ENCODE measurements at regions not wholly inside any gene's neighbourhood (a gene's known extent, or its start where the extent isn't known, plus 50 kb on each side); places are given as distances from the start of the nearest gene placed in this dataset.

- Histone ChIP-seq H3K4me3 (ENCODE audit: low read depth, low read length) (no peak overlapping the region), H3K4me1 (ENCODE audit: control insufficient read depth, insufficient read depth, low read length) (no peaks in the 10 kb centered on the region), H3K36me3 (ENCODE audit: control insufficient read depth in 2 of 2, insufficient read depth in 1 of 2, low read length in 2 of 2) (no peaks in the 10 kb centered on the region), H3K27ac (ENCODE audit: extremely low read depth, low read depth, low read length) (no peak overlapping the region), H3K9me3 (ENCODE audit: control insufficient read depth, insufficient read depth, low read depth, low read length) (no peaks in the 10 kb centered on the region)
- POLR2A ChIA-PET = no interaction called here
- TF ChIP-seq PRDM6 (tag by site-specific recombination; IDR thresholded peaks at IDR 0.05) (no peak), ZNF2 (tag by site-specific recombination; IDR thresholded peaks at IDR 0.05) (no peak), SCRT2 (tag by site-specific recombination; IDR thresholded peaks at IDR 0.05) (no peak), HIC1 (tag by site-specific recombination; IDR thresholded peaks at IDR 0.05) (no peak), ZNF654 (tag by site-specific recombination; IDR thresholded peaks at IDR 0.05; ENCODE audit: low read depth) (no peak), ZNF366 (tag by site-specific recombination; conservative IDR thresholded peaks at IDR 0.05) (no peak), SP3 (tag by site-specific recombination; IDR thresholded peaks at IDR 0.05) (no peak)
- CTCF ChIA-PET = interaction anchor here (0.6 to 0.7 kb wide), 2 partner anchors 18 to 515 kb away, joined by 3 read pairs; no protein-coding TSS in a partner anchor
Measured at GRCh38 chr4:43282534-43282933, 390.0 kb downstream of the GRXCR1 start.

GRCh38 chr4:43286137-43286536, 393.6 kb downstream of the GRXCR1 start:
- H3K27ac ChIP-seq (ENCODE audit: extremely low read depth, low read depth, low read length) = no peak overlapping the region
- TF ChIP-seq TSHZ1 (tag by site-specific recombination; IDR thresholded peaks at IDR 0.05; ENCODE audit: borderline replicate concordance) = no peak
- no peak for TF ChIP-seq ZNF518A (tag by site-specific recombination; conservative IDR thresholded peaks at IDR 0.05; ENCODE audit: low read depth)
- no peak for TF ChIP-seq HOXC10 (CRISPR knock-in tag; IDR thresholded peaks at IDR 0.05)
- no peak overlapping the region for H3K4me3 ChIP-seq (ENCODE audit: low read depth, low read length)
- POLR2A ChIA-PET = no interaction called here
- CTCF ChIA-PET = no interaction called here
- no peaks in the 10 kb centered on the region for H3K36me3 ChIP-seq (ENCODE audit: control insufficient read depth in 2 of 2, insufficient read depth in 1 of 2, low read length in 2 of 2)
- no peaks in the 10 kb centered on the region for H3K4me1 ChIP-seq (ENCODE audit: control insufficient read depth, insufficient read depth, low read length)
- no peaks in the 10 kb centered on the region for H3K9me3 ChIP-seq (ENCODE audit: control insufficient read depth, insufficient read depth, low read depth, low read length)
